HUES64 (cell line): ENCODE measurements at regions not wholly inside any gene's neighbourhood (a gene's known extent, or its start where the extent isn't known, plus 50 kb on each side); places are given as distances from the start of the nearest gene placed in this dataset.

ENCODE experiments used
- H3K27ac ChIP-seq: 2 replicates; pipeline ENCODE4 v1.7.0; 2013; ENCODE audit warnings: low read depth, low read length, inconsistent platforms
- H3K27me3 ChIP-seq: 2 replicates; pipeline ENCODE4 v1.6.1; 2013; ENCODE audit warnings: mild to moderate bottlenecking, low read length; ENCODE audit not compliant: insufficient read depth
- H3K36me3 ChIP-seq: 2 replicates; pipeline ENCODE4 v1.6.1; 2013; ENCODE audit warnings: mild to moderate bottlenecking, low read length; ENCODE audit not compliant: insufficient read depth
- H3K4me1 ChIP-seq: 2 replicates; pipeline ENCODE4 v1.6.1; 2013; ENCODE audit warnings: mild to moderate bottlenecking, low read length, moderate library complexity; ENCODE audit not compliant: insufficient read depth
- H3K4me3 ChIP-seq: 2 replicates; pipeline ENCODE4 v1.5.1; 2013; ENCODE audit warnings: mild to moderate bottlenecking, low read length, moderate library complexity
- H3K9ac ChIP-seq: 2 replicates; pipeline ENCODE4 v1.6.1; 2013; ENCODE audit warnings: mild to moderate bottlenecking, low read depth, low read length
- H3K9me3 ChIP-seq: 2 replicates; pipeline ENCODE4 v1.6.1; 2013; ENCODE audit warnings: low read depth, low read length; ENCODE audit not compliant: insufficient read depth
- WGBS: fragments of 150-250, 120-280 bp; methylation state at CpG from one replicate; pipeline ENCODE4 v1.1.7; 2013; ENCODE audit warnings: missing lambda C conversion rate; 5-methylcytosine and 5-hydroxymethylcytosine counted together

- Histone ChIP-seq H3K27me3 (no peaks in the 10 kb centered on the region), H3K4me3 (no peak overlapping the region), H3K36me3 (no peaks in the 10 kb centered on the region), H3K4me1 (no peaks in the 10 kb centered on the region), H3K9ac (no peak overlapping the region), H3K27ac (no peak overlapping the region), H3K9me3 (no peaks in the 10 kb centered on the region)
- WGBS = 86% methylated on average over 18 of the region's 18 CpGs
These were observed 1203.5 kb upstream of the TMEM132C start for GRCh38 chr12:127063339-127064072.

- Histone ChIP-seq H3K4me1 (no peaks in the 10 kb centered on the region), H3K9ac (no peak overlapping the region), H3K4me3 (no peak overlapping the region), H3K27me3 (no peaks in the 10 kb centered on the region), H3K27ac (no peak overlapping the region), H3K36me3 (no peaks in the 10 kb centered on the region), H3K9me3 (no peaks in the 10 kb centered on the region)
- 93% methylated on average over 5 of the region's 5 CpGs for WGBS
These were observed 1202.8 kb upstream of the TMEM132C start for GRCh38 chr12:127064207-127064606.

GRCh38 chr12:127065595-127065994 lies 1201.4 kb upstream of the TMEM132C start:
- Histone ChIP-seq H3K36me3 (no peaks in the 10 kb centered on the region), H3K4me3 (no peak overlapping the region), H3K9me3 (no peaks in the 10 kb centered on the region), H3K27ac (no peak overlapping the region), H3K9ac (no peak overlapping the region), H3K27me3 (no peaks in the 10 kb centered on the region), H3K4me1 (no peaks in the 10 kb centered on the region)
- 86% methylated on average over 1 of the region's 1 CpG for WGBS

GRCh38 chr12:127070515-127071157 lies 1196.3 kb upstream of the TMEM132C start:
- H3K4me1 ChIP-seq = no peaks in the 10 kb centered on the region
- no peak overlapping the region for H3K27ac ChIP-seq
- H3K27me3 ChIP-seq = no peaks in the 10 kb centered on the region
- H3K4me3 ChIP-seq = no peak overlapping the region
- 31% methylated on average over 2 of the region's 2 CpGs for whole genome bisulfite sequencing
- no peak overlapping the region for H3K9ac ChIP-seq
- no peaks in the 10 kb centered on the region for H3K36me3 ChIP-seq
- H3K9me3 ChIP-seq = no peaks in the 10 kb centered on the region

- no peaks in the 10 kb centered on the region for H3K4me1 ChIP-seq
- 100% methylated on average over 1 of the region's 2 CpGs for WGBS
These were observed 1192.8 kb upstream of the TMEM132C start for GRCh38 chr12:127074161-127074560.

GRCh38 chr12:127075981-127076380 lies 1191.0 kb upstream of the TMEM132C start:
- H3K27me3 ChIP-seq = no peaks in the 10 kb centered on the region
- no peak overlapping the region for H3K27ac ChIP-seq
- no peaks in the 10 kb centered on the region for H3K36me3 ChIP-seq
- H3K4me1 ChIP-seq = no peaks in the 10 kb centered on the region
- no peak overlapping the region for H3K9ac ChIP-seq
- H3K9me3 ChIP-seq = no peaks in the 10 kb centered on the region
- 89% methylated on average over 4 of the region's 4 CpGs for WGBS
- H3K4me3 ChIP-seq = no peak overlapping the region

More at GRCh38 chr12:127074161-127074560, 1192.8 kb upstream of the TMEM132C start:
- H3K4me3 ChIP-seq = no peak overlapping the region
- H3K27ac ChIP-seq = no peak overlapping the region
- no peaks in the 10 kb centered on the region for H3K36me3 ChIP-seq
- no peaks in the 10 kb centered on the region for H3K9me3 ChIP-seq
- H3K9ac ChIP-seq = no peak overlapping the region
- no peaks in the 10 kb centered on the region for H3K27me3 ChIP-seq

GRCh38 chr12:127077262-127078045 lies 1189.5 kb upstream of the TMEM132C start:
- no peak overlapping the region for H3K27ac ChIP-seq

GRCh38 chr12:127078577-127079350 lies 1188.2 kb upstream of the TMEM132C start:
- no peak overlapping the region for H3K27ac ChIP-seq
- H3K4me3 ChIP-seq = no peak overlapping the region
- H3K9ac ChIP-seq = no peak overlapping the region
- no peaks in the 10 kb centered on the region for H3K36me3 ChIP-seq
- no peaks in the 10 kb centered on the region for H3K27me3 ChIP-seq
- no peaks in the 10 kb centered on the region for H3K9me3 ChIP-seq
- H3K4me1 ChIP-seq = peaks cover 10% of the 10 kb centered on the region
- WGBS = 89% methylated on average over 5 of the region's 5 CpGs

More at GRCh38 chr12:127077262-127078045, 1189.5 kb upstream of the TMEM132C start:
- no peaks in the 10 kb centered on the region for H3K9me3 ChIP-seq
- no peaks in the 10 kb centered on the region for H3K36me3 ChIP-seq
- no peak overlapping the region for H3K9ac ChIP-seq
- H3K27me3 ChIP-seq = no peaks in the 10 kb centered on the region
- no peaks in the 10 kb centered on the region for H3K4me1 ChIP-seq
- H3K4me3 ChIP-seq = no peak overlapping the region
- 85% methylated on average over 4 of the region's 5 CpGs for WGBS

GRCh38 chr12:127079636-127080035 lies 1187.3 kb upstream of the TMEM132C start:
- H3K4me1 ChIP-seq = peaks cover 14% of the 10 kb centered on the region
- no peak overlapping the region for H3K27ac ChIP-seq
- 83% methylated on average over 3 of the region's 3 CpGs for WGBS
- H3K4me3 ChIP-seq = no peak overlapping the region
- no peaks in the 10 kb centered on the region for H3K36me3 ChIP-seq
- no peaks in the 10 kb centered on the region for H3K9me3 ChIP-seq
- H3K9ac ChIP-seq = no peak overlapping the region
- no peaks in the 10 kb centered on the region for H3K27me3 ChIP-seq

- Histone ChIP-seq H3K9me3 (no peaks in the 10 kb centered on the region), H3K27ac (no peak overlapping the region), H3K4me3 (no peak overlapping the region), H3K36me3 (no peaks in the 10 kb centered on the region), H3K4me1 (peaks cover 14% of the 10 kb centered on the region), H3K27me3 (no peaks in the 10 kb centered on the region), H3K9ac (no peak overlapping the region)
- WGBS = 90% methylated on average over 2 of the region's 2 CpGs
These were observed 1185.9 kb upstream of the TMEM132C start for GRCh38 chr12:127081058-127081457.
